GM18909 (cell line): ENCODE measurements at regions not wholly inside any gene's neighbourhood (a gene's known extent, or its start where the extent isn't known, plus 50 kb on each side); places are given as distances from the start of the nearest gene placed in this dataset.

ENCODE experiments used
- ATAC-seq: cut with Tn5 transposase; IDR thresholded peaks from one replicate; pipeline ENCODE4 v1.9.1; 2021; ENCODE audit warnings: mild to moderate bottlenecking; ENCODE audit not compliant: unreplicated experiment, poor library complexity

- no peak for ATAC-seq
Observed at GRCh38 chr3:88369767-88370166, 220.0 kb downstream of the C3orf38 start.

GRCh38 chr3:88385090-88385489, 235.3 kb downstream of the C3orf38 start:
- no peak for ATAC-seq

DNA sequence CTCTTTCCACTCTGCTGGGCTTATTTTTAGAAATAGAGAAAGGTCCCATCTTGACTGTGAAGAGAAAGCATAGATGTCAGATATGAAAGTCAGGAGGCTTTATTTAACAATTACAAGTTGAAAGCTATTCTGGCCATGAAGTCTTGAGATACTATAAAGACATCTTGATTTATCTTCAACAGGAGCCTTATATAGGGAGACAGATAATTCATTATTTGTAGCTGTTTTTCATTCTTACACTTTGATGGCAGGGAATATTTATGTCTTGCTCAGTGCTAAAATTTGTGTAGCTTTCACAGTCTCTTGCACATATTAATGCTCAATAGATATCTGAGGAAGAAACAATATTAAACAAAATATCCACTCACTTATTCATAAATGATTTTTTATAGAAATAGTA, 248.8 kb downstream of the C3orf38 start:
- no peak for ATAC-seq

DNA sequence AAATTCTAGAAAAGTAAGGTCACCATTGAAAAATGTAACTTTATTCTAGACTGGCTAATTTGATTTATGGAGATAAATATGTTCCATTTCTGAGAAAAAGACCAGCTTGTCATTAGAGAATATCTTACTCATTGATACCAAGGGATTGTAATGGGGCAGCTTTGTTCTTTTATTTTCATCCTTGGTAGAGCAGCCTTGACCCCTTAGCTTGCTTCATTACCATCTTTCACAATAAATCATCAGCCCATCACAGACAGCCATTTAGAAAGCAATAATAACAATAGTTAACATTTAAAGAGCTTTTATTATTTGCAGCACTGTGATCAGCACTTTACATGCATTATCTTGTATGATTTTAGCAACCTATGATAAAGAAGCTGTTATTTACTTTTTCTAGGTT, 253.6 kb downstream of the C3orf38 start:
- no peak for ATAC-seq

DNA sequence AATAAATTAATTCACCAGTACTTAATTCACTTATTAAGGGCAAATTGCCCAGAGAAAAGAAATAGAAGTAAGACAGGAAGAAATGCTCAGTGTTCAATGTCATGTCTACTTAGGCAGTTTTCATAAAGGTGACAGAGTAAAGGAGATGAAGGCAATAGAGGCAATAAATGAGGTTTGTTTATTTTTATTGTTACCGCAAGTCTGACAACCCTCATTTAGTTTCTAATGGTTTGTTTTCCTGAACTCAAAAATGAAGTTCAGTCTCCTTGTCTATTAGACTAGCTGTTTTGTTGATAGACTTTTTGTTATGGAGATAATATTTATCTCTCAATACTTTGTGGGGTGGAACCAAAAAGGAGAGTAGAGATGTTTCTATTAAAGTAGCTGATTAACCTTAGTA, 258.3 kb downstream of the C3orf38 start:
- no peak for ATAC-seq

DNA sequence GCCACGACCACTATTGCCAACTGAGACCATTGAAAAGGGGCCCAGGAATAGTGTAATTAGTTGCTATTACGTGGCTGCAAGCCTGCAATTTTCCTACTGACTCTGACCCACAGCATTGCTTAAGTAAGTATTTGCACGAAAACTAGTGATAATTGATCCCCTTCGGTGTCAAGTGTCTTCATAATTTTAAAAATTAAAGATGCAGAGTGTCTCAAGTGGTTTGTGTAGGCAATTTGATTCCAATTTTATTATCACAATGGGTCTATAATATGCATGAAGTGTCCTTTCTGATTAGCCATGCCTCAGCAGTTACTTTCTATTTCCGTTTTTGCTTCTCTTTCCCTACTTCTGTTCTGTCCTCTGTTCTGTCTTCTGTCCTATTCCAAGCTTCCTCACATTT, 259.2 kb downstream of the C3orf38 start:
- no peak for ATAC-seq

GRCh38 chr3:88410259-88410658, 260.5 kb downstream of the C3orf38 start:
- ATAC-seq = no peak

GRCh38 chr3:88412346-88412745, 262.6 kb downstream of the C3orf38 start:
- ATAC-seq = no peak

GRCh38 chr3:88416436-88416835, 266.7 kb downstream of the C3orf38 start:
- ATAC-seq = no peak

DNA sequence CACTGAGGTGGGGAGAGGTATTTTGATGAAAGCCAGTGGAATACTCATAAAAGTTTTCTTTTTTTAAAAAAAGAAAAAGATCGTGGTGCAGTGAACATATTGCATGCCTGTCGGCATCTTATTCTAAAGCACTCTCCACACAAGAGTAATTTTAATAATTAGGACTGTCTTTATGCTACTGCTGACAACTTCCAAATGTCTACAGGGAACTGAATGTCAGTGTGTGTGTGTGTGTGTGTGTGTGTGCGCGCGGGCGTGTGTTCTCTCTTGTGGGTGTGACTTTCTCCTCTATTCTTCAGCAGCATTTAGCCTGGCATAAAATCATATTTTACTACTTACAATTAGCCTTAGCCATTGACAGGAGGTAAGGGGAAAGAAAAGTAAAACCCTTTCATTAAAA, 268.5 kb downstream of the C3orf38 start:
- no peak for ATAC-seq

GRCh38 chr3:88433568-88433967, 283.8 kb downstream of the C3orf38 start:
- ATAC-seq = peak; percentile 100

GRCh38 chr3:88434001-88434400, 284.2 kb downstream of the C3orf38 start:
- no peak for ATAC-seq

DNA sequence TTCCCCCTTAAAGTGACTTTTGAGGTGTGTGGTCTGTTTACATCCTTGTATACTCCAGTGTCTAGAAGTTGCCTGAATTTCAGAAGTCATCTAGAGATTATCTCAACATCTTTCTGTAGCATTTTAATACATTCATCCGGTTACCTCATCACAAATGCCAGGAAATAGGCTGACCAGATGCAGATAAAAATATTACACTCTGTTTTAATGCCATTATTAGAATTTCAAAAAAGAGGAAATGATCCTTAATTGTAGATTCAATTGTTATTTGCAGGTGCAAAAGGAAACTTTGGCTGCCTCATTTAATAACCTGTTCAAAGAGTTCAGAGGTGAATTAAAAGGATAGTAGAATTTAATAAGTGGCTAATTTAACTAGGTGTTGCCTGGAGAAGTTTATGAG, 290.9 kb downstream of the C3orf38 start:
- peak; percentile 65 for ATAC-seq

DNA sequence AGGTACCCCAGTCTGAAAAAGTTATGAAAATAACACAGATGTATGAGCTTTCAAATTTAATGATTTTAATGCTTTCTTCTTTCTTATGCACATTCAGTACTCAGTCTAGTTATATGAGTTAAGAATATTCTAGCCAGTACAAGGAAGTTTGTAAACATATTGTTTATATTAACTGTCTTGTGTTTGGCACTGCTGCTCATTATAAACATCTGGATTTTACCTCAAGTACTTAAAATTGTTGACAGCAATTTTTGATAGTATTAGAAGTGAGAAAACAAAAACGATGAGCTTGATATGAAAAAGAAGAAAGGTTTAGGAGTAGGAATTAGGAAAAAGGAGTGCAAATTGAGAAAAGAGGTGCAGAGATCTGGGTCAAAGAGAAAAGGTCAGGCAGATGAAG, 293.3 kb downstream of the C3orf38 start:
- no peak for ATAC-seq

DNA sequence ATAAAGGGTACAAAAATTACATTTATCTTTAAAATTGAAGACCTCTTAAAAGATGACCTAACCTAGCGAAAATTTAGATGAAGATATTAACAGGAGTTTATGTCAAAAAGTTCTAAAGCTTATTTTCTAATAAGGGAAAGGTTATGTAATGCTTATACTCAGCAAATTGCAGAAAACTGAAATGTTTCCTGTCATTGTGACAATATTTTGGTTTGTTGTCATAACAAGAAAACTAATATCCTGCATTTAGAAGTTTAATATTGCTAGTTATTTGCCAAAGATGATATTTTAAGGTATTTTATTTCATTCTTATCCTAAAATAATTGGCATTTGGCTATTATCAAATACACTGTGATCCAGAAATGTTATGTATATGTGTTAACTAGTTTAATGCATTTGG, 294.5 kb downstream of the C3orf38 start:
- ATAC-seq = no peak

GRCh38 chr3:88452228-88452627, 302.5 kb downstream of the C3orf38 start:
- no peak for ATAC-seq

DNA sequence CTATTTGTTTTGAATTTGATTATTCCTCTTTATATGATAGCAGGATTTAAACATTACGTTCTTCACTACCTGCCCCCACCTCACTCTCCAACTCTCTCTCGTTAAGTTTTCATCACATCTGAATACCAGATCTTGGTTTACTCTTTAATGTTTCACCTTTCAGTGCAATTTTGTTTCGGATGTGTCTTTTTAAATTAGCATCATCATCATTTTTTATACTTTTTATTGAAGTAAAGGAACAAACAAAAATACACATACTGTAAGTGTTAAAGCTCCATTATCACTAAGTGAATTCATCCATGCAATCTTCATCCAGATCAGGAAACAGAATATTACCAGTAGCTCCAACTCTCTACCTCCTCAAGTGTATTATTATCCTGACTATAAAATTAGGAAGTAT, 310.6 kb downstream of the C3orf38 start:
- no peak for ATAC-seq

DNA sequence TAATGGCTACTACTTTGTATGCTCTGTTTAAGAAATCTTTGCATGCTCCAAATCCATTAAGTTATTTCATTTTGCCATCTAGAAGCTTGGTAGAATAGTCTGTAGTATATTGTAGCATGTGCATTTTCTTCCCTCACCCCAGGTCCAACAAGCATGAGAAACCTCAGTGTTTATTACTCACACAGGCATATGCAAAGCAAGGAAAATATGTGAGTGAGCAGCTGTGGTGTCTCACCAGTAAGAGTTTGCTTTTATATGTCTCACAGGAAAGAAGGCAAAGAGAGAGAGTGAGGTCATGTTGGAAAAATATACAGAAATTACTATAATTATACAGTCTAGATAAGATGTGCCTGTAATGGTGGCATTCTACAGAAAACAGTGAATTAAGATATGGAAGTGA, 312.5 kb downstream of the C3orf38 start:
- no peak for ATAC-seq

DNA sequence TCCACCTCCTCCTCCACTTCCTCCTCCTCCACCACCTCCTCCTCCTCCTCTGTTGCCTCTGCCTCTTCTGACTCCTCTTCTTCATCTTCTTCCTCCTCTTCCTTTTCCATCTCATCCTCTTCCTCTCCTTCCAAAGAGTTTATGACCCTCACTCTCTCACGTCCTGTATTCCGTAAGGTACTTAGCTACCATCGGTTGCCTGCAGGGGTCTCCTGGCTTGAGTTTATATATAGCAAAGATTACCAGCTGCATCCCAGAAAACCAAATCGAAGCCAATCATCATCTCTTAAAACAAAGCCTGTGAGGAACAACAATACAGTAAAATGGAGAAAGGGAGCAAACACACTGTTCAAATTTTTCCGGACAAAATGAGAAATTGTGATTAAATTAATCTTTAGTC, 317.4 kb downstream of the C3orf38 start:
- ATAC-seq = no peak

- ATAC-seq = no peak
Observed at GRCh38 chr3:88469216-88469615, 319.5 kb downstream of the C3orf38 start.

DNA sequence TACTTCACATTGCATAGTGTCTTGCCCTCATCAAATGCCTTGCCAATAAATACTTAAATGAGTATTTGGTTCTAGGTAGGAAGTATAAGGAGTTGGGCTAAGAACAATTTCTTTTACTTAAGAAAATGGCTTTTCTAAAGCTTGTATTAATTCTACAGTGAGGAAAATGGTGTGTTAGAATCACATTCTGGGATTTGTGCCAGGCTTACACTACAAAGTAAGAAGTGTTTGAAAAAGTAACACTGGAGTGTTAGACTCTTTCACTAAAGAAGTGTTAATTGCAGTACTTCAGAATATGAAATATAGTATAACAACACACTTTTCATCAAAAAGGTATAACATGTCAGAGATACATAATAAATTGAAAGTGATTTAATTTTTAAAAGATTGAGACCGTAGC, 328.7 kb downstream of the C3orf38 start:
- ATAC-seq = no peak

- no peak for ATAC-seq
Observed at GRCh38 chr3:88480822-88481221, 331.1 kb downstream of the C3orf38 start.

- ATAC-seq = no peak
Observed at GRCh38 chr3:88485001-88485400, 335.2 kb downstream of the C3orf38 start.
